ENCODE measurements at regions not wholly inside any gene's neighbourhood (a gene's known extent, or its start where the extent isn't known, plus 50 kb on each side); places are given as distances from the start of the nearest gene placed in this dataset.

DNA sequence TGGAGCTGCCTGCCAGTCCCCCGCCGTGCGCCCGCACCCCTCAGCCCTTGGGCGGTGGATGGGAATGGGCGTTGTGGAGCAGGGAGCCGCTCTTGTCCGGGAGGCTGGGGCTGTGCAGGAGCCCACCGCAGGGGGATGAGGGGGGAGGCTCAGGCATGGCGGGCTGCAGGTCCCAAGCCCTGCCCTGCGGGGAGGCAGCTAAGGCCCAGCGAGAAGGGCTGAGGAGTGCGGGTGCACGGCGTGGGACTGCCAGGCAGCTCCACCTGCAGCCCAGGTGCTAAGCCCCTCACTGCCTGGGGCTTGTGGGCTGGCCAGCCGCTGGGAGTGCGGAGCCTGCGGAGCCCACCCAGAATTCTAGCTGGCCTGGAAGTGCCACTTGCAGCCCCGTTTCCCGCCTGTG is 991.7 kb upstream of the ARRDC3 start:
- TF ChIP-seq, protein P1, sequence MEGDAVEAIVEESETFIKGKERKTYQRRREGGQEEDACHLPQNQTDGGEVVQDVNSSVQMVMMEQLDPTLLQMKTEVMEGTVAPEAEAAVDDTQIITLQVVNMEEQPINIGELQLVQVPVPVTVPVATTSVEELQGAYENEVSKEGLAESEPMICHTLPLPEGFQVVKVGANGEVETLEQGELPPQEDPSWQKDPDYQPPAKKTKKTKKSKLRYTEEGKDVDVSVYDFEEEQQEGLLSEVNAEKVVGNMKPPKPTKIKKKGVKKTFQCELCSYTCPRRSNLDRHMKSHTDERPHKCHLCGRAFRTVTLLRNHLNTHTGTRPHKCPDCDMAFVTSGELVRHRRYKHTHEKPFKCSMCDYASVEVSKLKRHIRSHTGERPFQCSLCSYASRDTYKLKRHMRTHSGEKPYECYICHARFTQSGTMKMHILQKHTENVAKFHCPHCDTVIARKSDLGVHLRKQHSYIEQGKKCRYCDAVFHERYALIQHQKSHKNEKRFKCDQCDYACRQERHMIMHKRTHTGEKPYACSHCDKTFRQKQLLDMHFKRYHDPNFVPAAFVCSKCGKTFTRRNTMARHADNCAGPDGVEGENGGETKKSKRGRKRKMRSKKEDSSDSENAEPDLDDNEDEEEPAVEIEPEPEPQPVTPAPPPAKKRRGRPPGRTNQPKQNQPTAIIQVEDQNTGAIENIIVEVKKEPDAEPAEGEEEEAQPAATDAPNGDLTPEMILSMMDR (IDR thresholded peaks at IDR 0.05) = no peak
- no peak for TF ChIP-seq POLR2A (IDR thresholded peaks at IDR 0.05)

Data from heart left ventricle (tissue), 13 donors.